H1 (cell line): ENCODE measurements at regions not wholly inside any gene's neighbourhood (a gene's known extent, or its start where the extent isn't known, plus 50 kb on each side); places are given as distances from the start of the nearest gene placed in this dataset.

Experiments
- BCL11A ChIP-seq, 2 experiments: IDR thresholded peaks; one replicate each; pipeline ENCODE4 v1.6.1; 2011; ENCODE audit warnings: low read depth in 2 of 2, low read length in 2 of 2, mild to moderate bottlenecking in 2 of 2
- CBX5 ChIP-seq: fragments of 300-800, 300-1000 bp; sonication (generic); IDR thresholded peaks from 2 replicates; pipeline ENCODE4 v1.7.1; 2016; ENCODE audit warnings: antibody characterized with exemption, low read length, low read depth
- CTBP2 ChIP-seq: IDR thresholded peaks from 2 replicates; pipeline ENCODE4 v1.7.0; 2011; ENCODE audit warnings: borderline replicate concordance, mild to moderate bottlenecking, moderate library complexity, mixed read lengths, low read length; ENCODE audit not compliant: insufficient read depth, insufficient read length
- EGR1 ChIP-seq: IDR thresholded peaks from 2 replicates; pipeline ENCODE4 v1.6.1; 2011; ENCODE audit warnings: low read depth, low read length, borderline replicate concordance
- EP300 ChIP-seq, 2 experiments: IDR thresholded peaks; 1 replicate in 1 of 2; 2 replicates in 1 of 2; pipeline ENCODE4 v1.6.1; 2011 to 2012; ENCODE audit warnings: low read depth in 2 of 2, low read length in 2 of 2, mild to moderate bottlenecking in 2 of 2, borderline replicate concordance in 1 of 2, inconsistent platforms in 1 of 2, moderate library complexity in 1 of 2
- EZH2 ChIP-seq: fragments of 200-600 bp; sonication (generic); IDR thresholded peaks from 2 replicates; pipeline ENCODE4 v1.7.1; 2012; ENCODE audit warnings: low read depth, mild to moderate bottlenecking, moderate library complexity, low read length, inconsistent platforms; ENCODE audit not compliant: severe bottlenecking
- FOSL1 ChIP-seq: IDR thresholded peaks from 2 replicates; pipeline ENCODE4 v1.6.1; 2011; ENCODE audit warnings: mild to moderate bottlenecking, low read depth, low read length, moderate library complexity; ENCODE audit not compliant: insufficient read depth
- POLR2A ChIP-seq, 2 experiments: IDR thresholded peaks; 1 replicate in 1 of 2; 2 replicates in 1 of 2; pipeline ENCODE4 v1.6.1; 2011; ENCODE audit warnings: low read depth in 2 of 2, low read length in 2 of 2, mild to moderate bottlenecking in 2 of 2; ENCODE audit errors: control extremely low read depth in 1 of 2
- POU5F1 ChIP-seq: IDR thresholded peaks from 2 replicates; pipeline ENCODE4 v1.6.1; 2011; ENCODE audit warnings: low read depth, mild to moderate bottlenecking, low read length, moderate library complexity
- RBBP5 ChIP-seq: IDR thresholded peaks from 2 replicates; pipeline ENCODE4 v1.7.1; 2012; ENCODE audit warnings: low read depth, mild to moderate bottlenecking, inconsistent platforms, low read length, moderate library complexity, borderline replicate concordance
- TF ChIP-seq, protein P1 (sequence below): fragments of 300-600 bp; sonication (generic); IDR thresholded peaks from 2 replicates; pipeline ENCODE4 v1.7.1; 2012; ENCODE audit warnings: low read length, moderate library complexity, mild to moderate bottlenecking, inconsistent platforms; ENCODE audit not compliant: insufficient replicate concordance
- TF ChIP-seq, protein P2 (sequence below): IDR thresholded peaks from 2 replicates; pipeline ENCODE4 v1.6.1; 2012; ENCODE audit warnings: inconsistent platforms

DNA sequence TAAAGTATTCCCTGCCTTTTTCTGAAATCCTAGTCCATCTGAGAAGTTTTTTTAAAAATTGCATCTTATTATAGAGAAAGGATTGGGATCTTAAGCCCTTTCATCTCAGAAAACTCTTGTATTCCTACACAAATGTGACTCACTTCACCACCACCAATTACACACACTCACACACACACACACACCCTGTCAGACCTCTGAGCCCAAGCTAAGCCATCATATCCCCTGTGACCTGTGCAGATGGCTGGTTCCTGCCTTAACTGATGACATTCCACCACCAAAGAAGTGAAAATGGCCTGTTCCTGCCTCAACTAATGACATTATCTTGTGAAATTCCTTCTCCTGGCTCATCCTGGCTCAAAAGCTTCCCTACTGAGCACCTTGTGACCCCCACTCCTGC is 1181.9 kb downstream of the ROBO2 start (continued):
- TF ChIP-seq, protein P1, sequence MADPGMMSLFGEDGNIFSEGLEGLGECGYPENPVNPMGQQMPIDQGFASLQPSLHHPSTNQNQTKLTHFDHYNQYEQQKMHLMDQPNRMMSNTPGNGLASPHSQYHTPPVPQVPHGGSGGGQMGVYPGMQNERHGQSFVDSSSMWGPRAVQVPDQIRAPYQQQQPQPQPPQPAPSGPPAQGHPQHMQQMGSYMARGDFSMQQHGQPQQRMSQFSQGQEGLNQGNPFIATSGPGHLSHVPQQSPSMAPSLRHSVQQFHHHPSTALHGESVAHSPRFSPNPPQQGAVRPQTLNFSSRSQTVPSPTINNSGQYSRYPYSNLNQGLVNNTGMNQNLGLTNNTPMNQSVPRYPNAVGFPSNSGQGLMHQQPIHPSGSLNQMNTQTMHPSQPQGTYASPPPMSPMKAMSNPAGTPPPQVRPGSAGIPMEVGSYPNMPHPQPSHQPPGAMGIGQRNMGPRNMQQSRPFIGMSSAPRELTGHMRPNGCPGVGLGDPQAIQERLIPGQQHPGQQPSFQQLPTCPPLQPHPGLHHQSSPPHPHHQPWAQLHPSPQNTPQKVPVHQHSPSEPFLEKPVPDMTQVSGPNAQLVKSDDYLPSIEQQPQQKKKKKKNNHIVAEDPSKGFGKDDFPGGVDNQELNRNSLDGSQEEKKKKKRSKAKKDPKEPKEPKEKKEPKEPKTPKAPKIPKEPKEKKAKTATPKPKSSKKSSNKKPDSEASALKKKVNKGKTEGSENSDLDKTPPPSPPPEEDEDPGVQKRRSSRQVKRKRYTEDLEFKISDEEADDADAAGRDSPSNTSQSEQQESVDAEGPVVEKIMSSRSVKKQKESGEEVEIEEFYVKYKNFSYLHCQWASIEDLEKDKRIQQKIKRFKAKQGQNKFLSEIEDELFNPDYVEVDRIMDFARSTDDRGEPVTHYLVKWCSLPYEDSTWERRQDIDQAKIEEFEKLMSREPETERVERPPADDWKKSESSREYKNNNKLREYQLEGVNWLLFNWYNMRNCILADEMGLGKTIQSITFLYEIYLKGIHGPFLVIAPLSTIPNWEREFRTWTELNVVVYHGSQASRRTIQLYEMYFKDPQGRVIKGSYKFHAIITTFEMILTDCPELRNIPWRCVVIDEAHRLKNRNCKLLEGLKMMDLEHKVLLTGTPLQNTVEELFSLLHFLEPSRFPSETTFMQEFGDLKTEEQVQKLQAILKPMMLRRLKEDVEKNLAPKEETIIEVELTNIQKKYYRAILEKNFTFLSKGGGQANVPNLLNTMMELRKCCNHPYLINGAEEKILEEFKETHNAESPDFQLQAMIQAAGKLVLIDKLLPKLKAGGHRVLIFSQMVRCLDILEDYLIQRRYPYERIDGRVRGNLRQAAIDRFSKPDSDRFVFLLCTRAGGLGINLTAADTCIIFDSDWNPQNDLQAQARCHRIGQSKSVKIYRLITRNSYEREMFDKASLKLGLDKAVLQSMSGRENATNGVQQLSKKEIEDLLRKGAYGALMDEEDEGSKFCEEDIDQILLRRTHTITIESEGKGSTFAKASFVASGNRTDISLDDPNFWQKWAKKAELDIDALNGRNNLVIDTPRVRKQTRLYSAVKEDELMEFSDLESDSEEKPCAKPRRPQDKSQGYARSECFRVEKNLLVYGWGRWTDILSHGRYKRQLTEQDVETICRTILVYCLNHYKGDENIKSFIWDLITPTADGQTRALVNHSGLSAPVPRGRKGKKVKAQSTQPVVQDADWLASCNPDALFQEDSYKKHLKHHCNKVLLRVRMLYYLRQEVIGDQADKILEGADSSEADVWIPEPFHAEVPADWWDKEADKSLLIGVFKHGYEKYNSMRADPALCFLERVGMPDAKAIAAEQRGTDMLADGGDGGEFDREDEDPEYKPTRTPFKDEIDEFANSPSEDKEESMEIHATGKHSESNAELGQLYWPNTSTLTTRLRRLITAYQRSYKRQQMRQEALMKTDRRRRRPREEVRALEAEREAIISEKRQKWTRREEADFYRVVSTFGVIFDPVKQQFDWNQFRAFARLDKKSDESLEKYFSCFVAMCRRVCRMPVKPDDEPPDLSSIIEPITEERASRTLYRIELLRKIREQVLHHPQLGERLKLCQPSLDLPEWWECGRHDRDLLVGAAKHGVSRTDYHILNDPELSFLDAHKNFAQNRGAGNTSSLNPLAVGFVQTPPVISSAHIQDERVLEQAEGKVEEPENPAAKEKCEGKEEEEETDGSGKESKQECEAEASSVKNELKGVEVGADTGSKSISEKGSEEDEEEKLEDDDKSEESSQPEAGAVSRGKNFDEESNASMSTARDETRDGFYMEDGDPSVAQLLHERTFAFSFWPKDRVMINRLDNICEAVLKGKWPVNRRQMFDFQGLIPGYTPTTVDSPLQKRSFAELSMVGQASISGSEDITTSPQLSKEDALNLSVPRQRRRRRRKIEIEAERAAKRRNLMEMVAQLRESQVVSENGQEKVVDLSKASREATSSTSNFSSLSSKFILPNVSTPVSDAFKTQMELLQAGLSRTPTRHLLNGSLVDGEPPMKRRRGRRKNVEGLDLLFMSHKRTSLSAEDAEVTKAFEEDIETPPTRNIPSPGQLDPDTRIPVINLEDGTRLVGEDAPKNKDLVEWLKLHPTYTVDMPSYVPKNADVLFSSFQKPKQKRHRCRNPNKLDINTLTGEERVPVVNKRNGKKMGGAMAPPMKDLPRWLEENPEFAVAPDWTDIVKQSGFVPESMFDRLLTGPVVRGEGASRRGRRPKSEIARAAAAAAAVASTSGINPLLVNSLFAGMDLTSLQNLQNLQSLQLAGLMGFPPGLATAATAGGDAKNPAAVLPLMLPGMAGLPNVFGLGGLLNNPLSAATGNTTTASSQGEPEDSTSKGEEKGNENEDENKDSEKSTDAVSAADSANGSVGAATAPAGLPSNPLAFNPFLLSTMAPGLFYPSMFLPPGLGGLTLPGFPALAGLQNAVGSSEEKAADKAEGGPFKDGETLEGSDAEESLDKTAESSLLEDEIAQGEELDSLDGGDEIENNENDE: no peak
- no peak for TF ChIP-seq EGR1
- no peak for TF ChIP-seq CBX5
- TF ChIP-seq EZH2: no peak
- TF ChIP-seq BCL11A (IDR thresholded peaks at IDR 0.05; ENCODE audit: low read depth in 2 of 2, low read length in 2 of 2): no peak
- TF ChIP-seq, protein P2, sequence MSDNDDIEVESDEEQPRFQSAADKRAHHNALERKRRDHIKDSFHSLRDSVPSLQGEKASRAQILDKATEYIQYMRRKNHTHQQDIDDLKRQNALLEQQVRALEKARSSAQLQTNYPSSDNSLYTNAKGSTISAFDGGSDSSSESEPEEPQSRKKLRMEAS: no peak
- no peak for TF ChIP-seq EP300 (IDR thresholded peaks at IDR 0.05; ENCODE audit: borderline replicate concordance in 1 of 2, low read depth in 2 of 2, low read length in 2 of 2)
- TF ChIP-seq FOSL1: no peak
- TF ChIP-seq POLR2A (IDR thresholded peaks at IDR 0.05; ENCODE audit: control extremely low read depth in 1 of 2, low read depth in 2 of 2, low read length in 2 of 2): no peak
- no peak for TF ChIP-seq POU5F1
- no peak for TF ChIP-seq RBBP5
- TF ChIP-seq CTBP2: no peak
